Naive thymus-derived CD4-positive, alpha-beta T cell (primary cell): ENCODE measurements at regions not wholly inside any gene's neighbourhood (a gene's known extent, or its start where the extent isn't known, plus 50 kb on each side); places are given as distances from the start of the nearest gene placed in this dataset.

Experiments used
- ATAC-seq: fragments of 150-1000 bp; cut with Tn5 transposase; 2 replicates; pipeline ENCODE4 v1.10.0; 2021; ENCODE audit warnings: mild to moderate bottlenecking, moderate library complexity
- CTCF ChIA-PET: fragments of 350-600 bp; sonication (Branson Sonifier 250); formaldehyde crosslinking; loops from one replicate; lab custom pipeline; 2021; ENCODE audit warnings: antibody characterized with exemption; lab: Charles Lee
- POLR2A ChIA-PET: fragments of 350-600 bp; sonication (Branson Sonifier 250); formaldehyde crosslinking; loops from one replicate; lab custom pipeline; 2021; ENCODE audit warnings: antibody characterized with exemption, inconsistent platforms; lab: Charles Lee
- DNase-seq, 9 donors: peaks; one replicate each; pipeline versions ENCODE4 v3.0.0 to v3.0.0-alpha.2; 2020 to 2022; ENCODE audit warnings: mixed read lengths in 1 of 9
- H3K27ac ChIP-seq: one replicate; pipeline ENCODE4 v1.7.0; 2013; ENCODE audit warnings: mild to moderate bottlenecking, low read depth, low read length, moderate library complexity
- H3K27me3 ChIP-seq, 2 donors: one replicate each; pipeline ENCODE4 v1.7.0; 2013; ENCODE audit warnings: low read length in 2 of 2, mild to moderate bottlenecking in 2 of 2, moderate library complexity in 2 of 2; ENCODE audit not compliant: control insufficient read depth in 2 of 2, insufficient read depth in 2 of 2
- H3K36me3 ChIP-seq, 3 experiments: 1 replicate in 2 of 3; 2 replicates in 1 of 3; pipeline ENCODE4 v1.7.0; 2013; ENCODE audit warnings: low read length in 3 of 3, mild to moderate bottlenecking in 3 of 3, moderate library complexity in 1 of 3; ENCODE audit not compliant: insufficient read depth in 3 of 3, control insufficient read depth in 2 of 3
- H3K4me1 ChIP-seq, 2 donors: one replicate each; pipeline ENCODE4 v1.7.0; 2013; ENCODE audit warnings: low read length in 2 of 2, mild to moderate bottlenecking in 2 of 2, moderate library complexity in 1 of 2; ENCODE audit not compliant: control insufficient read depth in 2 of 2, insufficient read depth in 2 of 2
- H3K4me3 ChIP-seq: 2 replicates; pipeline ENCODE4 v1.7.0; 2013; ENCODE audit warnings: mild to moderate bottlenecking, low read length
- H3K9me3 ChIP-seq, 3 experiments: 1 replicate in 2 of 3; 2 replicates in 1 of 3; pipeline ENCODE4 v1.7.0; 2013; ENCODE audit warnings: low read length in 3 of 3; ENCODE audit not compliant: control insufficient read depth in 2 of 3
- H3K27ac Mint-ChIP-seq, 9 donors: one replicate each; pipeline ENCODE4 v1.8.0; 2020 to 2022; ENCODE audit warnings: mixed read lengths in 9 of 9, mild to moderate bottlenecking in 8 of 9, moderate library complexity in 5 of 9, inconsistent platforms in 2 of 9
- H3K27me3 Mint-ChIP-seq, 5 donors: one replicate each; pipeline ENCODE4 v1.8.0; 2021 to 2022; ENCODE audit warnings: mixed read lengths in 5 of 5, mild to moderate bottlenecking in 1 of 5
- H3K36me3 Mint-ChIP-seq, 5 donors: one replicate each; pipeline ENCODE4 v1.8.0; 2020 to 2022; ENCODE audit warnings: mixed read lengths in 5 of 5, mild to moderate bottlenecking in 3 of 5, inconsistent platforms in 1 of 5
- H3K4me1 Mint-ChIP-seq, 7 donors: one replicate each; pipeline ENCODE4 v1.8.0; 2020 to 2022; ENCODE audit warnings: mixed read lengths in 7 of 7, mild to moderate bottlenecking in 3 of 7, inconsistent platforms in 1 of 7
- H3K4me3 Mint-ChIP-seq, 10 donors: one replicate each; pipeline ENCODE4 v1.8.0; 2020 to 2022; ENCODE audit warnings: mild to moderate bottlenecking in 10 of 10, mixed read lengths in 10 of 10, moderate library complexity in 6 of 10, inconsistent platforms in 2 of 10
- H3K9me3 Mint-ChIP-seq, 11 donors: one replicate each; pipeline ENCODE4 v1.8.0; 2020 to 2022; ENCODE audit warnings: mixed read lengths in 11 of 11, mild to moderate bottlenecking in 4 of 11, inconsistent platforms in 1 of 11, moderate library complexity in 1 of 11
- intact Hi-C, 2 donors: fragments of 100-400 bp; cut with micrococcal nuclease; formaldehyde crosslinking; loops; one replicate each; pipeline ENCODE4 v1.15.1; 2023

DNA sequence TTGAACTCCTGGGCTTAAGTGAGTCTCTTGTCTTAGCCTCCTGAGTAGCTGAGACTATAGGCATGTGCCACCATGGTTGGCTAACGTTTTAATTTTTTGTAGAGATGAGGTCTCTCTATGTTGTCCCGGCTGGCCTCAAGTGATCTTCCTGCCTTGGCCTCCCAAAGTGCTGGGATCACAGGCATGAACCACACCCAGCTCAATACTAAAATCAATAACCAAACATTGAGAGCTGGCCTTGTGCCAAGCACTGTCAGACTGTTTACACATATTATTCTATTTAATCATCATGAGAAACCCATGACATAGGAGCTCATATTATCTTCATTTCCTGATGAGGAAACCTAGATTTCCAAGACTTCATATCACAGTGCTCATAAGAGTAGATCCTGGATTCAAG, 251.2 kb downstream of the BAMBI start:
- Mint-ChIP-seq H3K36me3 (no peaks in the 10 kb centered on the region), H3K4me3 (no peak overlapping the region), H3K9me3 (peaks cover 0 to 6% (median 2%) of the 10 kb centered on the region in 11 donors), H3K4me1 (no peaks in the 10 kb centered on the region), H3K27ac (no peak overlapping the region), H3K27me3 (peaks cover 0 to 38% (median 13%) of the 10 kb centered on the region in 5 donors)
- H3K4me1 ChIP-seq, result no peaks in the 10 kb centered on the region
- H3K4me3 ChIP-seq, result no peak overlapping the region
- H3K27ac ChIP-seq, result no peak overlapping the region
- intact Hi-C loops, result no loop called here
- DNase-seq (no peak), ATAC-seq (no peak)
- H3K27me3 ChIP-seq, result no peaks in the 10 kb centered on the region
- CTCF ChIA-PET, result no interaction called here
- H3K9me3 ChIP-seq, result no peaks in the 10 kb centered on the region
- no peaks in the 10 kb centered on the region for H3K36me3 ChIP-seq
- POLR2A ChIA-PET, result no interaction called here

DNA sequence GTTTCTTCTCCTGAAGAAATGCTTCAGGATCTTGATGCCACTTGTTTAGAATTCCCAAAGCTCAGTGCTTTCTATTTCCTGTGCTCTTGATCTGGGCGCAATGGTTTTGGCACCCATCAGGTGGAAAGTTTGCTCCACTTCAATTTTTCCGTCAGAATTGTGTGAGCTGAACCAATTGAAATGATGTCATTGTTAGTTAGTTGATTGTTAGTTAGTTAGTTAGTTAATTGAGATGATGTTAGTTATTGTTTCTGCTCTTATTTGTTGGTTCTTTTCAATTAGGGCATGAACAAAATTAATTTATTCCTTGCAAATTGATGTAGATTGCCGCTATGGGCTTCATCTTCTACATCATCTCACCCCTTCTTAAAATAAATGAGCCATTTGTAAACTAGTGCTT, 252.6 kb downstream of the BAMBI start:
- ChIA-PET CTCF (no interaction called here), POLR2A (no interaction called here)
- Mint-ChIP-seq H3K9me3 (peaks cover 0 to 9% (median 3%) of the 10 kb centered on the region in 11 donors), H3K27me3 (peaks cover 0 to 30% (median 11%) of the 10 kb centered on the region in 5 donors), H3K27ac (no peak overlapping the region), H3K4me1 (no peaks in the 10 kb centered on the region), H3K4me3 (no peak overlapping the region), H3K36me3 (no peaks in the 10 kb centered on the region)
- DNase-seq (no peak), ATAC-seq (no peak)
- Histone ChIP-seq H3K27me3 (no peaks in the 10 kb centered on the region), H3K9me3 (no peaks in the 10 kb centered on the region), H3K4me1 (no peaks in the 10 kb centered on the region), H3K4me3 (no peak overlapping the region), H3K27ac (no peak overlapping the region), H3K36me3 (no peaks in the 10 kb centered on the region)
- intact Hi-C loops, result no loop called here

DNA sequence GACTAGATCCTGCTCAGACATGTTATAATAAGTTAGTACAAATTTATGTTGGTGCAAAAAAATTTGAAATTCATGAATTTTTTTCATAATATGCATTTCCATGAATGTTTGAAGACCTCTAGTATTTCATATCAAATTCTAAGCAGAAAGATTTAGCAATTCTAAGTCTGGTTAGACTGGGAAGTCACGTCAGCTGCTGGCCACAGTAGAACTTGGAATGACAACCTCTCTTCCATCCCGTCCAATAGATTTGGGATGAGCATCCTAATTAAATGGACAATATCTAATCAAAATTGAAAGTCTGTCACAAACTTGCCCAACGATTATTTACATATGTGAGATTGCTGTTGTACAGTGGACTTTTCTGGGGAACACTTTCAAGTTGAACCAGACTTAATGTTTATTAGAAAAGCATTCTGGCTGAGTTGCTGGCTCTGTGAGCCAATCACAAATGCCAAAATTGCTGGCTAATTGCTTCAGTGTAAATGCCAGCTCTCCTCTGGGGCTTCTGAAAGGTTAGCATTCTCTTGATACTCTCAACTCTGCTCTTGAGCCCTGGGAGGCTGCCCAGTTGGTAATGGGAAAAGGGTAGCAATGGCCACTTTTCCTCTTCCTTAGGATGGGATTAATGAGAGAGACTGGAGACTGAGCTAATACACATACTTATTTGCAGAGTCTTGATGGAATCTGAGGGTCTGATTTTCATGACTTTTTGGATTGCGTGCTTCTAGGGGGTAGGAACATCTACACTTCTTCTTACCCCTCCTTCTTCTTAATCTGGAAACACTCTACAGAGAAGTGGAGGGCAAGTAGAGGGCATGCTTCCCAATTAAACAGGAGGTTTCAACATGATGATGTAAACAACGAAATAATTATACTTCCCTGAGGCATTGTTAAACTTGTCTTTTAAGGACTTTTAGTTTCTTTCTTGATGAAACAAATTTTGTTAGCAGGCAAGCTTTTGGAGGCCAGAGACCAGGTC, 253.5 kb downstream of the BAMBI start:
- POLR2A ChIA-PET, result no interaction called here
- ATAC-seq, result no peak
- Mint-ChIP-seq H3K4me3 (no peak overlapping the region), H3K27ac (no peak overlapping the region), H3K9me3 (peaks cover 0 to 18% (median 5%) of the 10 kb centered on the region in 11 donors), H3K4me1 (no peaks in the 10 kb centered on the region), H3K27me3 (peaks cover 0 to 34% (median 11%) of the 10 kb centered on the region in 5 donors), H3K36me3 (no peaks in the 10 kb centered on the region)
- intact Hi-C loops, result no loop called here
- no peaks in the 10 kb centered on the region for H3K36me3 ChIP-seq
- no peaks in the 10 kb centered on the region for H3K27me3 ChIP-seq
- H3K4me1 ChIP-seq, result no peaks in the 10 kb centered on the region
- DNase-seq, result no peak
- CTCF ChIA-PET, result no interaction called here
- no peak overlapping the region for H3K4me3 ChIP-seq
- no peaks in the 10 kb centered on the region for H3K9me3 ChIP-seq
- H3K27ac ChIP-seq, result no peak overlapping the region

GRCh38 chr10:28935061-28935460, 257.7 kb downstream of the BAMBI start:
- no peaks in the 10 kb centered on the region for H3K4me1 ChIP-seq
- H3K27me3 Mint-ChIP-seq, result peaks cover 0 to 28% (median 12%) of the 10 kb centered on the region in 5 donors
- H3K4me3 ChIP-seq, result no peak overlapping the region
- H3K4me1 Mint-ChIP-seq, result no peaks in the 10 kb centered on the region
- no peaks in the 10 kb centered on the region for H3K27me3 ChIP-seq
- ATAC-seq (no peak), DNase-seq (no peak)
- intact Hi-C loops, result no loop called here
- ChIA-PET POLR2A (no interaction called here), CTCF (no interaction called here)
- H3K9me3 Mint-ChIP-seq, result peaks cover 0 to 20% (median 4%) of the 10 kb centered on the region in 11 donors
- H3K9me3 ChIP-seq, result no peaks in the 10 kb centered on the region
- no peaks in the 10 kb centered on the region for H3K36me3 Mint-ChIP-seq
- no peak overlapping the region for H3K4me3 Mint-ChIP-seq
- no peak overlapping the region for H3K27ac ChIP-seq
- no peak overlapping the region for H3K27ac Mint-ChIP-seq
- no peaks in the 10 kb centered on the region for H3K36me3 ChIP-seq

DNA sequence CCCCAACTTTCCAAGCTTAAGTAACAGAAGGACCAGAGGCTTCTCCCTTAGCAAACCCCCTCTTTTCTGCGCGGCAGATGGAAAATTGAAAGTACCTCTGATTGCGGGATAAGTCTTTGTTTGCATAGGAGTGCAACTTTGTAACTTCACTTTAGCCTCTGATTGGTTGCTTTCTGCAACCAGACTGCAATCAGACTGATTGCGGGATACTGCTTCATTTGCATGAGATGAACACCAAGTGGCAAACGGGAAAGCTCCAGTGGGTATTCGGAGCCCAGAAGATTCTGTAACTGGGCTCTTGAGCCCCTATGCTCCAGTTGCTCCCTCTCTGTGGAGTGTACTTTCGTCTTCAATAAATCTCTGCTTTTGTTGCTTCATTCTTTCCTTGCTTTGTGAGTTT, 260.6 kb downstream of the BAMBI start:
- H3K4me3 Mint-ChIP-seq, result no peak overlapping the region
- Histone ChIP-seq H3K4me1 (no peaks in the 10 kb centered on the region), H3K27me3 (no peaks in the 10 kb centered on the region), H3K9me3 (no peaks in the 10 kb centered on the region), H3K4me3 (no peak overlapping the region), H3K36me3 (no peaks in the 10 kb centered on the region), H3K27ac (no peak overlapping the region)
- no peaks in the 10 kb centered on the region for H3K4me1 Mint-ChIP-seq
- DNase-seq (no peak), ATAC-seq (no peak)
- H3K9me3 Mint-ChIP-seq, result peaks cover 0 to 20% (median 4%) of the 10 kb centered on the region in 11 donors
- CTCF ChIA-PET, result no interaction called here
- no peak overlapping the region for H3K27ac Mint-ChIP-seq
- intact Hi-C loops, result no loop called here
- no peaks in the 10 kb centered on the region for H3K36me3 Mint-ChIP-seq
- peaks cover 0 to 17% (median 7%) of the 10 kb centered on the region in 5 donors for H3K27me3 Mint-ChIP-seq
- POLR2A ChIA-PET, result no interaction called here

DNA sequence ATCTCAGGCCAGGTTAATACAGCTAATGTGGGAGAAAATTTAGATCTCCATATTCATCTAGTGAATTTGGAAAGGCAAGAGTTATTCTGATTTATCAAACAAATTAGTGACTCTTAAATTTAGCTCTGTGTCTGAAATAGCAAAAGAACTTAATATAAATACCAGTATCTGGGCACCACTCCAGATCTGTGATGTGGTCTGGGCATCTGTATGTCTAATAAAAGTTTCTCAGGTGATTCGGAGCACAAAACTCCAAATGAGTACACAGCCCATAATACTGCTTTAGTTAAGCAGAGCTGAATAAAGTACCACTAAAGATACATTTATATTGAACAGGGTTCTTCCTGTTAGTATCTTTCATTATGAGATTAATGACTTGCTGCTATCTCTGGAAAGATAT, 261.4 kb downstream of the BAMBI start:
- ATAC-seq (no peak), DNase-seq (no peak)
- Mint-ChIP-seq H3K9me3 (peaks cover 0 to 13% (median 4%) of the 10 kb centered on the region in 11 donors), H3K27me3 (peaks cover 0 to 13% (median 7%) of the 10 kb centered on the region in 5 donors), H3K4me1 (no peaks in the 10 kb centered on the region), H3K4me3 (no peak overlapping the region), H3K36me3 (no peaks in the 10 kb centered on the region), H3K27ac (no peak overlapping the region)
- CTCF ChIA-PET, result no interaction called here
- Histone ChIP-seq H3K27me3 (no peaks in the 10 kb centered on the region), H3K27ac (no peak overlapping the region), H3K9me3 (no peaks in the 10 kb centered on the region), H3K36me3 (no peaks in the 10 kb centered on the region), H3K4me1 (no peaks in the 10 kb centered on the region), H3K4me3 (no peak overlapping the region)
- POLR2A ChIA-PET, result no interaction called here
- intact Hi-C loops, result no loop called here
